ENCODE measurements at regions not wholly inside any gene's neighbourhood (a gene's known extent, or its start where the extent isn't known, plus 50 kb on each side); places are given as distances from the start of the nearest gene placed in this dataset.

DNA sequence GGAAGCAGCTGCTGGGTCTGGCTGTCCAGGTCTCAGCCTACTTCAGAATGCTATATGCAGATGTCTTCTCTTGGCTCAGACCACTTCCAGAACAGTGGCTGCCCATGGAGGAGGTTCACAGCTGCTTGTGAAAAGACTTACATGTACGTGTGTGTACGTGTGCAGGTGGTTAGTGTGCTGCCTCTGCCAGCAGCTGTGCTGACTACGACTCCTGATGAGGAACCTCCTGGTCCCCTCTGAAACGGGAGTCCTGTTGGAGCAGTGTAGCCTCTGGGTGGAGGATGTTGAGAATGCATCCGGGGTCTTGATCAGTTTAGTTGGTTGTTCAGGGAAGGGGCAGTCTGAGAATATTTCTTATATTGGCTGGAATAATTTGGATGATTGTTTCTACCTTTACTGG lies 155.9 kb upstream of the WDR1 start (continued):
- TF ChIP-seq, protein P1, sequence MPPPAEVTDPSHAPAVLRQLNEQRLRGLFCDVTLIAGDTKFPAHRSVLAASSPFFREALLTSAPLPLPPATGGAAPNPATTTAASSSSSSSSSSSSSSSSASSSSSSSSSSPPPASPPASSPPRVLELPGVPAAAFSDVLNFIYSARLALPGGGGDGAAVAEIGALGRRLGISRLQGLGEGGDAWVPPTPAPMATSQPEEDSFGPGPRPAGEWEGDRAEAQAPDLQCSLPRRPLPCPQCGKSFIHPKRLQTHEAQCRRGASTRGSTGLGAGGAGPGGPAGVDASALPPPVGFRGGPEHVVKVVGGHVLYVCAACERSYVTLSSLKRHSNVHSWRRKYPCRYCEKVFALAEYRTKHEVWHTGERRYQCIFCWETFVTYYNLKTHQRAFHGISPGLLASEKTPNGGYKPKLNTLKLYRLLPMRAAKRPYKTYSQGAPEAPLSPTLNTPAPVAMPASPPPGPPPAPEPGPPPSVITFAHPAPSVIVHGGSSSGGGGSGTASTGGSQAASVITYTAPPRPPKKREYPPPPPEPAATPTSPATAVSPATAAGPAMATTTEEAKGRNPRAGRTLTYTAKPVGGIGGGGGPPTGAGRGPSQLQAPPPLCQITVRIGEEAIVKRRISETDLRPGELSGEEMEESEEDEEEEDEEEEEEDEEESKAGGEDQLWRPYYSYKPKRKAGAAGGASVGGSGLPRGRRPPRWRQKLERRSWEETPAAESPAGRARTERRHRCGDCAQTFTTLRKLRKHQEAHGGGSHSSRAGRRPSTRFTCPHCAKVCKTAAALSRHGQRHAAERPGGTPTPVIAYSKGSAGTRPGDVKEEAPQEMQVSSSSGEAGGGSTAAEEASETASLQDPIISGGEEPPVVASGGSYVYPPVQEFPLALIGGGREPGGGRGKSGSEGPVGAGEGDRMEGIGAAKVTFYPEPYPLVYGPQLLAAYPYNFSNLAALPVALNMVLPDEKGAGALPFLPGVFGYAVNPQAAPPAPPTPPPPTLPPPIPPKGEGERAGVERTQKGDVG (CRISPR knock-in tag; IDR thresholded peaks at IDR 0.05; ENCODE audit: borderline replicate concordance) = no peak

DNA sequence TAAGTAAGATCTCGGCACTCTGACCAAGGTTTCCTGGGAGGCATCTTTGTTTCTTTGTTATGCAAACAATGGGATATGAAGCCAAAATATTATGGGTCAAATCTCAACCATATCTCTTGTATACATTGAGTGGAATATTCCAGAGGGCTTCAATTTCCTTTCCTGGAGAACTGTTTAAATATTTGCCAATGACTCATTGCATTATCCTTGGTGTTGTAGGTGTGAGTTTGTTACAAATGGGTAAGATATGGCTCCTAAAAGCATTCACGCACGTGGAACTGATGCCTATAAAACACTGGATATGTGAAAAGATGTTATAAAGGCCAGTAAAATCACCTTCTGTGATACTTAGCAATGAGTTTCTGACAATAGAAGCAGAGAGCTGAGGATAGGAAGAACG lies 150.5 kb upstream of the WDR1 start:
- WGBS (ENCODE audit: low lambda C conversion rate) = 0% methylated on average over 4 of the region's 4 CpGs
- Histone ChIP-seq H3K9me3 (ENCODE audit: low read length) (no peaks in the 10 kb centered on the region), H3K27me3 (ENCODE audit: control insufficient read depth in 1 of 2, insufficient read depth in 2 of 2, low read length in 2 of 2) (peaks cover 0 to 6% of the 10 kb centered on the region in 2 experiments; a peak in 2 of 5 replicates), H2AFZ (ENCODE audit: low read length) (no peak overlapping the region), H3K4me2 (ENCODE audit: low read depth, low read length) (no peak overlapping the region), H3K27ac (ENCODE audit: extremely low read length, insufficient read depth, low read length) (no peak overlapping the region), H3K9ac (ENCODE audit: insufficient read depth, low read depth, low read length) (no peak overlapping the region), H3K4me3 (replicated peaks in 1 of 3; ENCODE audit: insufficient read depth in 1 of 3, low read depth in 2 of 3, low read length in 3 of 3) (no peak overlapping the region), H3K4me1 (ENCODE audit: insufficient read depth, low read length) (no peaks in the 10 kb centered on the region), H4K20me1 (ENCODE audit: insufficient read depth, low read length) (no peaks in the 10 kb centered on the region), H3K36me3 (replicated peaks in 1 of 2; ENCODE audit: control insufficient read depth in 1 of 2, insufficient read depth in 2 of 2, low read length in 2 of 2) (no peaks in the 10 kb centered on the region), H3K79me2 (ENCODE audit: insufficient read depth, low read length) (no peaks in the 10 kb centered on the region)
- TF ChIP-seq, protein P2, sequence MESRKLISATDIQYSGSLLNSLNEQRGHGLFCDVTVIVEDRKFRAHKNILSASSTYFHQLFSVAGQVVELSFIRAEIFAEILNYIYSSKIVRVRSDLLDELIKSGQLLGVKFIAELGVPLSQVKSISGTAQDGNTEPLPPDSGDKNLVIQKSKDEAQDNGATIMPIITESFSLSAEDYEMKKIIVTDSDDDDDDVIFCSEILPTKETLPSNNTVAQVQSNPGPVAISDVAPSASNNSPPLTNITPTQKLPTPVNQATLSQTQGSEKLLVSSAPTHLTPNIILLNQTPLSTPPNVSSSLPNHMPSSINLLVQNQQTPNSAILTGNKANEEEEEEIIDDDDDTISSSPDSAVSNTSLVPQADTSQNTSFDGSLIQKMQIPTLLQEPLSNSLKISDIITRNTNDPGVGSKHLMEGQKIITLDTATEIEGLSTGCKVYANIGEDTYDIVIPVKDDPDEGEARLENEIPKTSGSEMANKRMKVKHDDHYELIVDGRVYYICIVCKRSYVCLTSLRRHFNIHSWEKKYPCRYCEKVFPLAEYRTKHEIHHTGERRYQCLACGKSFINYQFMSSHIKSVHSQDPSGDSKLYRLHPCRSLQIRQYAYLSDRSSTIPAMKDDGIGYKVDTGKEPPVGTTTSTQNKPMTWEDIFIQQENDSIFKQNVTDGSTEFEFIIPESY (CRISPR knock-in tag; IDR thresholded peaks at IDR 0.05) = no peak
- TF ChIP-seq ZNF484 (CRISPR knock-in tag; IDR thresholded peaks at IDR 0.05; ENCODE audit: borderline replicate concordance, low read depth) (no peak), FOXM1 (CRISPR knock-in tag; IDR thresholded peaks at IDR 0.05) (no peak), NR3C1 (CRISPR knock-in tag; IDR thresholded peaks at IDR 0.05) (no peak), ZNF577 (CRISPR knock-in tag; IDR thresholded peaks at IDR 0.05; ENCODE audit: borderline replicate concordance, low read depth) (no peak), FOXO1 (CRISPR knock-in tag; IDR thresholded peaks at IDR 0.05) (no peak), CBFB (CRISPR knock-in tag; IDR thresholded peaks at IDR 0.05) (no peak), ZNF17 (CRISPR knock-in tag; IDR thresholded peaks at IDR 0.05) (no peak)
- TF ChIP-seq, protein P3, sequence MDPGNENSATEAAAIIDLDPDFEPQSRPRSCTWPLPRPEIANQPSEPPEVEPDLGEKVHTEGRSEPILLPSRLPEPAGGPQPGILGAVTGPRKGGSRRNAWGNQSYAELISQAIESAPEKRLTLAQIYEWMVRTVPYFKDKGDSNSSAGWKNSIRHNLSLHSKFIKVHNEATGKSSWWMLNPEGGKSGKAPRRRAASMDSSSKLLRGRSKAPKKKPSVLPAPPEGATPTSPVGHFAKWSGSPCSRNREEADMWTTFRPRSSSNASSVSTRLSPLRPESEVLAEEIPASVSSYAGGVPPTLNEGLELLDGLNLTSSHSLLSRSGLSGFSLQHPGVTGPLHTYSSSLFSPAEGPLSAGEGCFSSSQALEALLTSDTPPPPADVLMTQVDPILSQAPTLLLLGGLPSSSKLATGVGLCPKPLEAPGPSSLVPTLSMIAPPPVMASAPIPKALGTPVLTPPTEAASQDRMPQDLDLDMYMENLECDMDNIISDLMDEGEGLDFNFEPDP (CRISPR knock-in tag; conservative IDR thresholded peaks at IDR 0.05) = no peak
- TF ChIP-seq, protein P4, sequence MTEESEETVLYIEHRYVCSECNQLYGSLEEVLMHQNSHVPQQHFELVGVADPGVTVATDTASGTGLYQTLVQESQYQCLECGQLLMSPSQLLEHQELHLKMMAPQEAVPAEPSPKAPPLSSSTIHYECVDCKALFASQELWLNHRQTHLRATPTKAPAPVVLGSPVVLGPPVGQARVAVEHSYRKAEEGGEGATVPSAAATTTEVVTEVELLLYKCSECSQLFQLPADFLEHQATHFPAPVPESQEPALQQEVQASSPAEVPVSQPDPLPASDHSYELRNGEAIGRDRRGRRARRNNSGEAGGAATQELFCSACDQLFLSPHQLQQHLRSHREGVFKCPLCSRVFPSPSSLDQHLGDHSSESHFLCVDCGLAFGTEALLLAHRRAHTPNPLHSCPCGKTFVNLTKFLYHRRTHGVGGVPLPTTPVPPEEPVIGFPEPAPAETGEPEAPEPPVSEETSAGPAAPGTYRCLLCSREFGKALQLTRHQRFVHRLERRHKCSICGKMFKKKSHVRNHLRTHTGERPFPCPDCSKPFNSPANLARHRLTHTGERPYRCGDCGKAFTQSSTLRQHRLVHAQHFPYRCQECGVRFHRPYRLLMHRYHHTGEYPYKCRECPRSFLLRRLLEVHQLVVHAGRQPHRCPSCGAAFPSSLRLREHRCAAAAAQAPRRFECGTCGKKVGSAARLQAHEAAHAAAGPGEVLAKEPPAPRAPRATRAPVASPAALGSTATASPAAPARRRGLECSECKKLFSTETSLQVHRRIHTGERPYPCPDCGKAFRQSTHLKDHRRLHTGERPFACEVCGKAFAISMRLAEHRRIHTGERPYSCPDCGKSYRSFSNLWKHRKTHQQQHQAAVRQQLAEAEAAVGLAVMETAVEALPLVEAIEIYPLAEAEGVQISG (CRISPR knock-in tag; IDR thresholded peaks at IDR 0.05) = no peak
- FAIRE-seq (no peak), ATAC-seq (no peak), DNase-seq (ENCODE audit: low spot score) (no peak)
- CTCF ChIA-PET (ENCODE audit: low intra/inter-chr PET ratio, low total read pairs) = no interaction called here
- intact Hi-C loops (cut with micrococcal nuclease; ENCODE audit: unreplicated experiment) = no loop called here
- in situ Hi-C loops (cut with HindIII; ENCODE audit: extremely low pct_ligation_motif_present, low pct_unique_long_range_greater_than_20kb) = no loop called here
- POLR2A ChIA-PET = no interaction called here
- no TSS peak for BruUV-seq (replicated peaks)
